H9 (cell line): ENCODE measurements at regions not wholly inside any gene's neighbourhood (a gene's known extent, or its start where the extent isn't known, plus 50 kb on each side); places are given as distances from the start of the nearest gene placed in this dataset.

Experiments
- DNase-seq: peaks from one replicate; pipeline ENCODE4 v3.0.0-alpha.2; 2017
- H2AFZ ChIP-seq: one replicate; pipeline ENCODE4 v1.6.1; 2013; ENCODE audit warnings: mild to moderate bottlenecking, low read length, control low read depth, moderate library complexity
- H2AK5ac ChIP-seq: 2 replicates; pipeline ENCODE4 v1.6.1; 2013; ENCODE audit warnings: low read length, control low read depth, mixed read lengths; ENCODE audit not compliant: insufficient read length
- H2BK120ac ChIP-seq: one replicate; pipeline ENCODE4 v1.6.1; 2013; ENCODE audit warnings: low read depth, mild to moderate bottlenecking, low read length, control low read depth, inconsistent platforms; ENCODE audit not compliant: poor library complexity, severe bottlenecking
- H2BK12ac ChIP-seq: 2 replicates; pipeline ENCODE4 v1.6.1; 2013; ENCODE audit warnings: low read length, control low read depth, mixed read lengths, low read depth; ENCODE audit not compliant: insufficient read length
- H2BK15ac ChIP-seq: 2 replicates; pipeline ENCODE4 v1.6.1; 2013; ENCODE audit warnings: low read depth, low read length, control low read depth
- H2BK20ac ChIP-seq: one replicate; pipeline ENCODE4 v1.6.1; 2013; ENCODE audit warnings: low read depth, mild to moderate bottlenecking, low read length, control low read depth, inconsistent platforms; ENCODE audit not compliant: poor library complexity, severe bottlenecking
- H2BK5ac ChIP-seq: 2 replicates; pipeline ENCODE4 v1.6.1; 2013; ENCODE audit warnings: low read length, control low read depth, mixed read lengths; ENCODE audit not compliant: insufficient read length
- H3K14ac ChIP-seq: 2 replicates; pipeline ENCODE4 v1.6.1; 2013; ENCODE audit warnings: low read length, control low read depth; ENCODE audit not compliant: insufficient read depth
- H3K18ac ChIP-seq: 2 replicates; pipeline ENCODE4 v1.6.1; 2013; ENCODE audit warnings: low read depth, mild to moderate bottlenecking, mixed read lengths, low read length, control low read depth; ENCODE audit not compliant: insufficient read length
- H3K23ac ChIP-seq: 2 replicates; pipeline ENCODE4 v1.6.1; 2013; ENCODE audit warnings: low read length, control low read depth, mixed read lengths, low read depth; ENCODE audit not compliant: insufficient read length
- H3K23me2 ChIP-seq: 2 replicates; pipeline ENCODE4 v1.6.1; 2013; ENCODE audit warnings: low read depth, mild to moderate bottlenecking, mixed read lengths, low read length, control low read depth; ENCODE audit not compliant: insufficient read length, poor library complexity, severe bottlenecking
- H3K27ac ChIP-seq: 2 replicates; pipeline ENCODE4 v1.5.1; 2013; ENCODE audit warnings: low read length, control low read depth, mixed read lengths, low read depth; ENCODE audit not compliant: insufficient read length
- H3K27me3 ChIP-seq: 2 replicates; pipeline ENCODE4 v1.6.1; 2013; ENCODE audit warnings: low read length, control low read depth, inconsistent platforms; ENCODE audit not compliant: insufficient read depth
- H3K4ac ChIP-seq: 2 replicates; pipeline ENCODE4 v1.6.1; 2013; ENCODE audit warnings: low read depth, mild to moderate bottlenecking, control low read depth, inconsistent platforms, low read length, moderate library complexity
- H3K4me1 ChIP-seq: 2 replicates; pipeline ENCODE4 v1.6.1; 2013; ENCODE audit warnings: low read length, control low read depth, inconsistent platforms; ENCODE audit not compliant: insufficient read depth
- H3K4me2 ChIP-seq: 2 replicates; pipeline ENCODE4 v1.6.1; 2013; ENCODE audit warnings: low read length, control low read depth, mixed read lengths; ENCODE audit not compliant: insufficient read length, insufficient read depth
- H3K56ac ChIP-seq: 2 replicates; pipeline ENCODE4 v1.6.1; 2013; ENCODE audit warnings: low read depth, mild to moderate bottlenecking, mixed read lengths, low read length, control low read depth; ENCODE audit not compliant: insufficient read length
- H3K79me1 ChIP-seq: 2 replicates; pipeline ENCODE4 v1.6.1; 2013; ENCODE audit warnings: low read depth, mild to moderate bottlenecking, moderate library complexity, low read length, control low read depth, inconsistent platforms; ENCODE audit not compliant: insufficient read depth, poor library complexity, severe bottlenecking
- H3K79me2 ChIP-seq: 2 replicates; pipeline ENCODE4 v1.6.1; 2013; ENCODE audit warnings: low read length, control low read depth, inconsistent platforms; ENCODE audit not compliant: insufficient read depth
- H3K9ac ChIP-seq: 2 replicates; pipeline ENCODE4 v1.6.1; 2013; ENCODE audit warnings: low read length, control low read depth, mixed read lengths; ENCODE audit not compliant: insufficient read length; ENCODE audit errors: extremely low read depth
- H3K9me3 ChIP-seq: one replicate; pipeline ENCODE4 v1.6.1; 2013; ENCODE audit warnings: low read depth, low read length, inconsistent platforms; ENCODE audit not compliant: control insufficient read depth
- H3T11ph ChIP-seq: one replicate; pipeline ENCODE4 v1.6.1; 2013; ENCODE audit warnings: mild to moderate bottlenecking, low read length, control low read depth, inconsistent platforms
- H4K20me1 ChIP-seq: one replicate; pipeline ENCODE4 v1.6.1; 2013; ENCODE audit not compliant: control insufficient read depth, insufficient read length, insufficient read depth
- H4K5ac ChIP-seq: 2 replicates; pipeline ENCODE4 v1.6.1; 2013; ENCODE audit warnings: low read depth, mild to moderate bottlenecking, mixed read lengths, low read length, control low read depth; ENCODE audit not compliant: insufficient read length
- H4K8ac ChIP-seq: replicated peaks from 2 replicates; pipeline ENCODE4 v1.6.1; 2013; ENCODE audit warnings: low read length, control low read depth, mixed read lengths, low read depth; ENCODE audit not compliant: insufficient read length
- H4K91ac ChIP-seq: 2 replicates; pipeline ENCODE4 v1.6.1; 2013; ENCODE audit warnings: low read depth, mild to moderate bottlenecking, moderate library complexity, mixed read lengths, low read length, control low read depth; ENCODE audit not compliant: insufficient read length
- H3K27ac Mint-ChIP-seq, 3 experiments: 2 replicates in 2 of 3; 3 replicates in 1 of 3; pipeline ENCODE4 v1.8.0; 2020 to 2021; ENCODE audit warnings: mixed read lengths in 3 of 3, mild to moderate bottlenecking in 1 of 3, moderate library complexity in 1 of 3
- H3K27me3 Mint-ChIP-seq: 2 replicates; pipeline ENCODE4 v1.8.0; 2021; ENCODE audit warnings: low read depth, mild to moderate bottlenecking, moderate library complexity, mixed read lengths
- H3K36me3 Mint-ChIP-seq, 3 experiments: 2 replicates in 2 of 3; 3 replicates in 1 of 3; pipeline ENCODE4 v1.8.0; 2020 to 2021; ENCODE audit warnings: low read depth in 3 of 3, mixed read lengths in 3 of 3; ENCODE audit not compliant: insufficient read depth in 1 of 3
- H3K4me1 Mint-ChIP-seq, 2 experiments: 2 replicates each; pipeline ENCODE4 v1.8.0; 2020; ENCODE audit warnings: mixed read lengths in 2 of 2
- H3K4me3 Mint-ChIP-seq, 2 experiments: 2 replicates in 1 of 2; 3 replicates in 1 of 2; pipeline ENCODE4 v1.8.0; 2020 to 2021; ENCODE audit warnings: mild to moderate bottlenecking in 2 of 2, mixed read lengths in 2 of 2, moderate library complexity in 1 of 2
- H3K9me3 Mint-ChIP-seq, 2 experiments: 2 replicates in 1 of 2; 3 replicates in 1 of 2; pipeline ENCODE4 v1.8.0; 2020; ENCODE audit warnings: mild to moderate bottlenecking in 2 of 2, mixed read lengths in 2 of 2, moderate library complexity in 1 of 2
- WGBS: extraction: QIAGEN DNeasy Blood & Tissue Kit; methylation state at CpG from one replicate; pipeline ENCODE4 v1.1.7; 2013; ENCODE audit warnings: missing lambda C conversion rate, low lambda C conversion rate, mixed read lengths; ENCODE audit not compliant: insufficient read length; ENCODE audit errors: extremely low coverage; 5-methylcytosine and 5-hydroxymethylcytosine counted together
- TF ChIP-seq, protein P1 (sequence below): fragments of 200-600 bp; sonication (generic); conservative IDR thresholded peaks from 3 replicates; pipeline ENCODE4 v1.8.0; 2021; ENCODE audit warnings: antibody characterized with exemption, mild to moderate bottlenecking

DNA sequence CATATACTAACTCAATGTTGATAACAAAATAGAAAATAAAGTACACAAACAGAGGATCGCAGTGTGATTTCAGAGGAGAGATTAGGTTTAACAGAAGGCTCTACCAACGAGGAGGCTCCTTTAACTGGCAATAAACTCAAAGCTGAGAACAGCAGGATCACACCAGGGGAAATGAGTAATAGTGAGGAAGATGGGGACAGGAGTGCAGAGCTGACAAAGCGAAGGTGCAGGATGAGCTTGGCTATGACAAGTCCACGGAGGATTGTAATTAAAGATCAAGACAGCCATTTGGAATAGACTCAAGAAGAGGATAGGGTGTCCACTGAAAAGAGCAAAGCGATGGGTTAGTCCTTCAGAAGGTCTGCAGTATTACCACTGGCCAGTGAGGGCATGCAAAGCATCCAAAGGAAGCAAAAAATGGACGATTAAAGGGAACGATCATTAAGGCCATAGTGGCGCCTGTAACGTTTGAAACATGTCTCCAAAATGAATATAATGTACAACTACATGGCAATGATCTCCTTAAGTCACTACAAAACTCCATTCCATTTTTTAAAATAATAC is 85.3 kb downstream of the GRIN2B start:
- Histone ChIP-seq H2BK20ac (no peak overlapping the region), H3K4ac (no peak overlapping the region), H4K8ac (no peak overlapping the region), H4K91ac (no peak overlapping the region), H3K9me3 (no peaks in the 10 kb centered on the region), H2BK120ac (no peak overlapping the region), H3K79me2 (no peaks in the 10 kb centered on the region), H3K14ac (no peak overlapping the region), H3K23me2 (no peaks in the 10 kb centered on the region), H3K9ac (no peak overlapping the region), H3T11ph (no peak overlapping the region), H3K27me3 (no peaks in the 10 kb centered on the region), H2BK5ac (no peak overlapping the region), H2BK12ac (no peak overlapping the region), H3K79me1 (no peaks in the 10 kb centered on the region), H3K4me2 (no peak overlapping the region), H3K18ac (no peak overlapping the region), H3K4me1 (no peaks in the 10 kb centered on the region; the same call in 1 of the 2 replicates), H3K56ac (no peak overlapping the region), H2AFZ (no peak overlapping the region), H2BK15ac (no peak overlapping the region), H3K23ac (no peak overlapping the region), H3K27ac (no peak overlapping the region), H2AK5ac (no peak overlapping the region), H4K5ac (no peak overlapping the region), H4K20me1 (no peaks in the 10 kb centered on the region)
- no peaks in the 10 kb centered on the region for H3K9me3 Mint-ChIP-seq
- DNase-seq: no peak
- H3K27me3 Mint-ChIP-seq: no peaks in the 10 kb centered on the region
- H3K4me3 Mint-ChIP-seq: no peak overlapping the region
- peaks cover 1 to 7% of the 10 kb centered on the region in 2 experiments; a peak in 3 of 4 replicates for H3K4me1 Mint-ChIP-seq
- no CpG with 5 or more reads among the region's 9 CpGs for WGBS
- H3K27ac Mint-ChIP-seq: no peak overlapping the region
- TF ChIP-seq, protein P1, sequence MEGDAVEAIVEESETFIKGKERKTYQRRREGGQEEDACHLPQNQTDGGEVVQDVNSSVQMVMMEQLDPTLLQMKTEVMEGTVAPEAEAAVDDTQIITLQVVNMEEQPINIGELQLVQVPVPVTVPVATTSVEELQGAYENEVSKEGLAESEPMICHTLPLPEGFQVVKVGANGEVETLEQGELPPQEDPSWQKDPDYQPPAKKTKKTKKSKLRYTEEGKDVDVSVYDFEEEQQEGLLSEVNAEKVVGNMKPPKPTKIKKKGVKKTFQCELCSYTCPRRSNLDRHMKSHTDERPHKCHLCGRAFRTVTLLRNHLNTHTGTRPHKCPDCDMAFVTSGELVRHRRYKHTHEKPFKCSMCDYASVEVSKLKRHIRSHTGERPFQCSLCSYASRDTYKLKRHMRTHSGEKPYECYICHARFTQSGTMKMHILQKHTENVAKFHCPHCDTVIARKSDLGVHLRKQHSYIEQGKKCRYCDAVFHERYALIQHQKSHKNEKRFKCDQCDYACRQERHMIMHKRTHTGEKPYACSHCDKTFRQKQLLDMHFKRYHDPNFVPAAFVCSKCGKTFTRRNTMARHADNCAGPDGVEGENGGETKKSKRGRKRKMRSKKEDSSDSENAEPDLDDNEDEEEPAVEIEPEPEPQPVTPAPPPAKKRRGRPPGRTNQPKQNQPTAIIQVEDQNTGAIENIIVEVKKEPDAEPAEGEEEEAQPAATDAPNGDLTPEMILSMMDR: no peak
- H3K36me3 Mint-ChIP-seq: no peaks in the 10 kb centered on the region
